Large intestine (tissue), 3 donors: ENCODE measurements at regions not wholly inside any gene's neighbourhood (a gene's known extent, or its start where the extent isn't known, plus 50 kb on each side); places are given as distances from the start of the nearest gene placed in this dataset.

Source experiments
- DNase-seq, 2 donors: peaks; one replicate each; pipeline versions ENCODE4 v3.0.0 to v3.0.0-alpha.2; 2013
- H3K27ac ChIP-seq: one replicate; pipeline ENCODE4 v1.5.1; 2013; ENCODE audit warnings: low read length
- H3K27me3 ChIP-seq: 2 replicates; pipeline ENCODE4 v1.6.1; 2013; ENCODE audit warnings: low read length; ENCODE audit not compliant: control insufficient read depth, insufficient read depth
- H3K36me3 ChIP-seq: 2 replicates; pipeline ENCODE4 v1.6.1; 2013; ENCODE audit warnings: low read length; ENCODE audit not compliant: control insufficient read depth, insufficient read depth
- H3K4me1 ChIP-seq: one replicate; pipeline ENCODE4 v1.6.1; 2013; ENCODE audit warnings: low read length; ENCODE audit not compliant: control insufficient read depth, insufficient read depth
- H3K4me3 ChIP-seq: one replicate; pipeline ENCODE4 v1.5.1; 2013; ENCODE audit warnings: low read length
- H3K9me3 ChIP-seq: one replicate; pipeline ENCODE4 v1.6.1; 2013; ENCODE audit warnings: mild to moderate bottlenecking, low read depth, low read length, moderate library complexity; ENCODE audit not compliant: control insufficient read depth
- WGBS: methylation state at CpG from one replicate; pipeline ENCODE4 v1.1.5; 2013; ENCODE audit warnings: low lambda C conversion rate; ENCODE audit not compliant: insufficient coverage; 5-methylcytosine and 5-hydroxymethylcytosine counted together

GRCh38 chr13:85545771-85546170 is 253.4 kb downstream of the SLITRK6 start:
- Histone ChIP-seq H3K4me1 (no peaks in the 10 kb centered on the region), H3K27me3 (no peaks in the 10 kb centered on the region), H3K27ac (no peak overlapping the region), H3K36me3 (no peaks in the 10 kb centered on the region), H3K9me3 (peaks cover 3% of the 10 kb centered on the region), H3K4me3 (no peak overlapping the region)
- 73% methylated on average over 3 of the region's 5 CpGs for WGBS
- DNase-seq, result no peak

GRCh38 chr13:85544756-85545155 is 254.5 kb downstream of the SLITRK6 start:
- Histone ChIP-seq H3K9me3 (peaks cover 3% of the 10 kb centered on the region), H3K4me3 (no peak overlapping the region), H3K27ac (no peak overlapping the region), H3K27me3 (no peaks in the 10 kb centered on the region), H3K36me3 (no peaks in the 10 kb centered on the region), H3K4me1 (no peaks in the 10 kb centered on the region)
- DNase-seq, result no peak
- no CpG with 5 or more reads among the region's 1 CpG for WGBS

GRCh38 chr13:85543144-85543543 is 256.1 kb downstream of the SLITRK6 start:
- Histone ChIP-seq H3K27ac (no peak overlapping the region), H3K36me3 (no peaks in the 10 kb centered on the region), H3K27me3 (no peaks in the 10 kb centered on the region), H3K4me3 (no peak overlapping the region), H3K9me3 (peaks cover 3% of the 10 kb centered on the region), H3K4me1 (no peaks in the 10 kb centered on the region)
- DNase-seq, result no peak
- 84% methylated on average over 2 of the region's 2 CpGs for WGBS

GRCh38 chr13:85541476-85541875 is 257.7 kb downstream of the SLITRK6 start:
- Histone ChIP-seq H3K4me3 (no peak overlapping the region), H3K36me3 (no peaks in the 10 kb centered on the region), H3K27ac (no peak overlapping the region), H3K9me3 (peaks cover 3% of the 10 kb centered on the region), H3K4me1 (no peaks in the 10 kb centered on the region), H3K27me3 (no peaks in the 10 kb centered on the region)
- 80% methylated on average over 1 of the region's 2 CpGs for WGBS
- DNase-seq, result no peak

- Histone ChIP-seq H3K27ac (no peak overlapping the region), H3K27me3 (no peaks in the 10 kb centered on the region), H3K4me1 (no peaks in the 10 kb centered on the region), H3K36me3 (no peaks in the 10 kb centered on the region), H3K4me3 (no peak overlapping the region), H3K9me3 (peaks cover 3% of the 10 kb centered on the region)
- 90% methylated on average over 4 of the region's 4 CpGs for WGBS
- DNase-seq, result no peak
These were observed 260.3 kb downstream of the SLITRK6 start for GRCh38 chr13:85538957-85539356.

GRCh38 chr13:85537601-85538000 is 261.6 kb downstream of the SLITRK6 start:
- Histone ChIP-seq H3K36me3 (no peaks in the 10 kb centered on the region), H3K9me3 (peaks cover 3% of the 10 kb centered on the region), H3K27me3 (no peaks in the 10 kb centered on the region), H3K4me1 (no peaks in the 10 kb centered on the region), H3K27ac (no peak overlapping the region), H3K4me3 (no peak overlapping the region)
- 94% methylated on average over 2 of the region's 2 CpGs for WGBS
- no peak for DNase-seq

GRCh38 chr13:85536706-85537105 is 262.5 kb downstream of the SLITRK6 start:
- Histone ChIP-seq H3K4me3 (no peak overlapping the region), H3K9me3 (no peaks in the 10 kb centered on the region), H3K36me3 (no peaks in the 10 kb centered on the region), H3K27me3 (no peaks in the 10 kb centered on the region), H3K4me1 (no peaks in the 10 kb centered on the region), H3K27ac (no peak overlapping the region)
- no peak for DNase-seq
- no CpG with 5 or more reads among the region's 1 CpG for WGBS

- WGBS, result 90% methylated on average over 2 of the region's 4 CpGs
- Histone ChIP-seq H3K4me3 (no peak overlapping the region), H3K9me3 (no peaks in the 10 kb centered on the region), H3K4me1 (no peaks in the 10 kb centered on the region), H3K27ac (no peak overlapping the region), H3K36me3 (no peaks in the 10 kb centered on the region), H3K27me3 (no peaks in the 10 kb centered on the region)
- DNase-seq, result no peak
These were observed 263.7 kb downstream of the SLITRK6 start for GRCh38 chr13:85535316-85536084.

GRCh38 chr13:85533911-85534310 is 265.3 kb downstream of the SLITRK6 start:
- no peaks in the 10 kb centered on the region for H3K4me1 ChIP-seq
- H3K27ac ChIP-seq, result no peak overlapping the region
- H3K36me3 ChIP-seq, result no peaks in the 10 kb centered on the region
- WGBS, result 95% methylated on average over 2 of the region's 2 CpGs
- H3K27me3 ChIP-seq, result no peaks in the 10 kb centered on the region
- DNase-seq, result no peak
- H3K4me3 ChIP-seq, result no peak overlapping the region
- H3K9me3 ChIP-seq, result no peaks in the 10 kb centered on the region

- no peaks in the 10 kb centered on the region for H3K27me3 ChIP-seq
- H3K4me3 ChIP-seq, result no peak overlapping the region
- no peaks in the 10 kb centered on the region for H3K36me3 ChIP-seq
- WGBS, result no CpG with 5 or more reads among the region's 2 CpGs
- no peaks in the 10 kb centered on the region for H3K4me1 ChIP-seq
- DNase-seq, result no peak
- no peak overlapping the region for H3K27ac ChIP-seq
- no peaks in the 10 kb centered on the region for H3K9me3 ChIP-seq
These were observed 270.0 kb downstream of the SLITRK6 start for GRCh38 chr13:85529218-85529594.
